GM19468 (cell line): ENCODE measurements at regions not wholly inside any gene's neighbourhood (a gene's known extent, or its start where the extent isn't known, plus 50 kb on each side); places are given as distances from the start of the nearest gene placed in this dataset.
"Not testable (repeated sequence)": the region's sequence is repeated elsewhere in the genome, so short reads cannot be mapped to it uniquely, and the experiment has no call there.

Experiments
- ATAC-seq: cut with Tn5 transposase; IDR thresholded peaks from one replicate; pipeline ENCODE4 v1.9.1; 2021; ENCODE audit warnings: mild to moderate bottlenecking, moderate library complexity, moderate number of reproducible peaks; ENCODE audit not compliant: unreplicated experiment; ENCODE audit errors: extremely low read depth

DNA sequence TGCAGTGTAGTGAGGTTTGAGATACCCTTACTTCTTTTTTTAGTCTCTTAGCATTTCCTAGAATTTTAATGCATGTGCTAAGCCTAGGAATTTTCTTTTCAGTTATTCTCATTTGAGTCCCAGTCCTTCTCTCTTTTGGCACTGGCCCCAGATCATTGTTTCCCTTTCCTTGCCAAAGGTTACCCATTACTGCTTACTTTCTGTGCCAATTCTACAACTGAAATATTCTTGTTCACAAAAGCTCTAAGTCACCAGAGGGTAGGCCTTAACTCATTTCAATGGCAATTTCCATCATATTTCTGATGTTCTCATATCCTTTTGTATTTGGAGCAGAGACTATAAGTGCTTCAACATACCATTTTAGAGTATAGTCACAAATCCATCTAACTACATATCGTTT lies 199.6 kb upstream of the CBLB start:
- peak; percentile 6 for ATAC-seq

DNA sequence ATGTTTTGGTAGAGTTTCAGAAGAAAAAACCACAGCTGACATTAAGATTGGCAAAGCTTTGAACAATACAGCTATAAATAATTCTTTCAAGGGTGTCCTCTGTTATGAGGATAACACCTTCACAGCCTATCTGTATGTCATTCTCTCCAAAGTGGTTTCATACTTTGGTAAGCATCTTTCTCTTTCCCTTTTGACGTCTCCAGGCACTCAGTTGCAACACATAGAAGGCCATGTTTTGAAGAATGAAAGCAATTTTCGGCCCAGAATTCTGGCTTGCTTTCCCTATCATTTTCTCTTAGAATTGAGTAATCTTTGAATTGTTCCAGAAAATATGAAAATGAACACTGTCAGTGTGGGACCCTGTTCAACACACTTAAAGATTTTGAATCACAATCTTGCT lies 200.0 kb upstream of the CBLB start:
- peak; percentile 57 for ATAC-seq

DNA sequence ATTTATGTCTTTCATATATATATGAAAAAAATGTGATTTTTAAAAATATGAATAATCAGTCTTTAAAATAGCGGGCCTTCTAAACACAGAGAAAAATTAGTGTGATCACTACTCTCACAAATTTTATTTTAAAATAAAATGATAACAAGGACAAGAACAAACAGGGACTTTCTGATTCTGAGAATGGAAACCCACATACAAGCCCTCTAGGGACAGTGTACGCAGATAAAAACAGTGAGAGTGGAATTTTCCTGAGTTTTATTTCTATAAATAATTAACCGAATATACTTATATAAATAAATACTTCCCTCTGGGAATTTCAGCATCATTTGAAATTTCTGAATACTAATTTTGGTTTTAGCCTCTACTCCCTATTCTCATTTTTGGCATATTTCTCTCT lies 201.4 kb upstream of the CBLB start:
- ATAC-seq: no peak

DNA sequence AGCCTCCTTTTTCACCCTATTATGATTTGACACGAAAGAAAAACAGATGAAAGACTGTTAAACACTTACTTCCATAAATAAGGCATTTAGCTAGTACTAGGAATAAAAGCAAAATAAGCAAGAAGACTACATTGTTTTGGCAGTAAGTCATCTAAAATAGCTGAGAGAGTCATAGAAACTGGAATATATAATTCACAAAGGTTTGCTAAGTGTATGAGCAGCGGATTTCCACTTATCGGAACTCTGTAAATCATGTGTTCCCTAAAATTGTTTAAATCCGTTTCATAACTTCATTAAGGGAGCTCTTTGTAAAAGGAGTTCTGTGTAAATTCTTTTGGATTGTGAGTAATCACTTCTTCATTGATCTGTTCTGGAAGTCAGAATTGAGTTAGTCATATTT lies 202.5 kb upstream of the CBLB start:
- no peak for ATAC-seq

DNA sequence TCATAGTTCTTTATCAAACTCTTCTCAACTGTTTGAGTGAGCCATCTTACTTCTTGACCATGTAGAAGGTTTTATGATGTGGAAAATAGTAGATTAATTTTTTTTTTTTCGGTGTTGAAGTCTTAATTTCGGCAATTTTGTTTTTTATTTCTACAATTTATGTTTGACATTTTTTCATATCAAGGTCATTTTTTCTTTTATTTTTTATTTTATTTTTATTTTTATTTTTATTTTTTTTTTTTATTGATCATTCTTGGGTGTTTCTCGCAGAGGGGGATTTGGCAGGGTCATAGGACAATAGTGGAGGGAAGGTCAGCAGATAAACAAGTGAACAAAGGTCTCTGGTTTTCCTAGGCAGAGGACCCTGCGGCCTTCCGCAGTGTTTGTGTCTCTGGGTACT lies 203.8 kb upstream of the CBLB start:
- ATAC-seq: not testable (repeated sequence)

DNA sequence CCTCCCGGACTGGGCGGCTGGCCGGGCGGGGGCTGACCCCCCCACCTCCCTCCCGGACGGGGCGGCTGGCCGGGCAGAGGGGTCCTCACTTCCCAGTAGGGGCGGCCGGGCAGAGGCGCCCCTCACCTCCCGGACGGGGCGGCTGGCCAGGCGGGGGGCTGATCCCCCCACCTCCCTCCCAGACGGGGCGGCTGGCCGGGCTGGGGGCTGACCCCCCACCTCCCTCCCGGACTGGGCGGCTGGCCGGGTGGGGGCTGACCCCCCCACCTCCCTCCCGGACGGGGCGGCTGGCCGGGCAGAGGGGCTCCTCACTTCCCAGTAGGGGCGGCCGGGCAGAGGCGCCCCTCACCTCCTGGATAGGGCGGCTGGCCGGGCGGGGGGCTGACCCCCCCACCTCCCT lies 205.0 kb upstream of the CBLB start:
- ATAC-seq: not testable (repeated sequence)

DNA sequence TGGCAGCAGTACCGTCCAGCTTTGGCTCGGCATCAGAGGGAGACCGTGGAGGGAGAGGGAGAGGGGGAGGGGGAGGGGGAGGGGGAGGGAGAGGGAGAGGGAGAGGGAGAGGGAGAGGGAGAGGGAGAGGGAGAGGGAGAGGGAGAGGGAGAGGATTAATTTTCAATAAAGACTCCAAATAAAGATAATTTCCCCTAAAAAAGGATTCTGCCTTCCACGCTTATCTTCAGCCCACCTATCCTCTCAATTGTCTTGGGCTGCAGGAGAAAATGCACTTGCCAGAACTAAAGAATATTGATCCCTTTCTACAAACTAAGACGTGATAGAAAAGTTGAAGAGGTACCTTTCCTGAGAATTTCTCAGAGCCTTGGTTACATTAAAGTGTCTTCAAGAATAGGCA lies 206.9 kb upstream of the CBLB start:
- ATAC-seq: not testable (repeated sequence)

DNA sequence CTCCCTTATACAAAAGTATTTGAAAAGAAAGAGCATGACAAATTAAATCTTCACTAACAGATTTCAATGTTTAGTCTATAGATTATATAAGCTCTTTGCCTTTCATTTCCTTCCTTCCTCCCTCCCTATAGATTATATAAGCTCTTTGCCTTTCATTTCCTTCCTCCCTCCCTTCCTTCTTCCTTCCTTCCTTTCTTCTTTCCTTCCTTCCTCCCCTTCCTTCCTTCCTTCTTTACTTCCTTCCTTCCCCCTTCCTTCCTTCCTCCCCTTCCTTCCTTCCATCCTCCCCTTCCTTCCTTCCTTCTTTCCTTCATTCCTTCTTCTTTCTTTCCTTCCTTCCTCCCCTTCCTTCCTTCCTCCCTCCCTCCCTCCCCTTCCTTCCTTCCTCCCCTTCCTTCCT lies 209.8 kb upstream of the CBLB start:
- no peak for ATAC-seq

DNA sequence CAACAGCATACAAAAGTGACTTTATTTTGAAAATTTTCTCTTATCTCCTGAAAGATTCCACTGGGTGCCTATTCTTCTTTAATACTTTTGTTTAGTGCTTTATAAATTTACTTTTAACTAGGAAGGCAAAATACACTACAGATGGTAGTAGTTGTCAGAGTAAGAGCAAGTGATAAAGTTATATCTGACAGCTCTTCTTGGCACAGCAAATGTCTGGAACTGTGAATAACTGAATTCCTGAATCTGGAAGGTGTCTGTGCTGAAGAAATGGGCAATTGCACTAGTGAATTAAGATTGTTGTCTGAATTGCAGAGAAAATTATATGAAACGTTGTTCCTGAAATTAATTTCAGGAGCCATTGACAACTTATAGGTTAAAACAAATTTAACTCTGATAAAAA lies 213.8 kb upstream of the CBLB start:
- ATAC-seq: no peak

DNA sequence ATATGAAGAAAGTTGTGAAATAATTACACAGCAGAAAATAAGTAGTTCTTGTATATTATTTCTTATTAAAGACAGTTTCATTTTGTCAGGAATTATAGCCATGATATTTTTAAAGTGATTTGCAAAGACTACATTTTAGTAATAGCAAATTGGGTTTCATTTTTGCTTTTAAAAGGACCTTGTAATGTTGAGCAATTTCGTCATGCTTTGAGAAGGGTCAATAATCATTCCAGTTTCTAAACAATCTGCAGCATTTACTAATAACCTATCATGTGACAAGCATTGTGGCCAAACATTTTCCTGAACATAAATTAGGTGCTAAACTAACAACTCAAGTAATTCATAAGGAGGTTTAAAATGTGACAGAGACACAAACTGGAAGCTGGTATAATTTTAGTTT lies 214.4 kb upstream of the CBLB start:
- ATAC-seq: no peak

DNA sequence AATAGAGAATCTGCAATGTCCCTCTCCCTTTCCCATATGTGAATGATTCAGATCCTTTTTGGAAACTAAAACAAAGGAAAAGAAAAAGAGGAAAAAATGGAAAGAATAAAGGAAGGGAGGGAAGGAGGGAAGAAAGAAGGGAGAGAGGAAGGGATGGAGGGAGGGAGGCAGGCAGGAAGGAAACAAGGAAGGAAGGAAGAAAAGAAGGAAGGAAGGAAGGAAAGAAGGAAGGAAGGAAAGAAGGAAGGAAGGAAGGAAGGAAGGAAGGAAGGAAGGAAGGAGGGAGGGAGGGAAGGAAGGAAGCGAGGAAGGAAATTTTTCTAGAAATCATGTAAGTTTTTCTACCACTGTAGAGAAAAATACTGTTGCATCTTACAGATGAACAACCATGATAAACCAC lies 215.0 kb upstream of the CBLB start:
- no peak for ATAC-seq

DNA sequence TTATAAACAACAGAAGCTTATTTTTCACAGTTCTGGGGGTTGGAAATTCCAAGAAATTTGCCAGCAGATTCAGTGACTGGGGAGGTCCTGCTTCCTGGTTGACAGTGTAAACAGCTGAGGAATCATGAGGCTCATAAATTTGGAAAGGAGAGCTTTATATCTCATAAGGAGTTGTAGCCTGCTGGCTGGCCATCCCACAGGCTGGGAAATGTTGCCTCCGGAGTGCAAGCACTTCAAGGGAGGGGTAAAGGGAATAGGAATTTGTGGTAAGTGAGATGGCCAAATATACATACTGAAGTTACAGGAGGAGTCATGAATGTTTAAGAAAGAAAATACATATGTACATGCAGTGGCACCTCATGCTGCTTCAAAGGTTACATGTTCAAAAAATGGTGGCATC lies 217.2 kb upstream of the CBLB start:
- ATAC-seq: no peak

DNA sequence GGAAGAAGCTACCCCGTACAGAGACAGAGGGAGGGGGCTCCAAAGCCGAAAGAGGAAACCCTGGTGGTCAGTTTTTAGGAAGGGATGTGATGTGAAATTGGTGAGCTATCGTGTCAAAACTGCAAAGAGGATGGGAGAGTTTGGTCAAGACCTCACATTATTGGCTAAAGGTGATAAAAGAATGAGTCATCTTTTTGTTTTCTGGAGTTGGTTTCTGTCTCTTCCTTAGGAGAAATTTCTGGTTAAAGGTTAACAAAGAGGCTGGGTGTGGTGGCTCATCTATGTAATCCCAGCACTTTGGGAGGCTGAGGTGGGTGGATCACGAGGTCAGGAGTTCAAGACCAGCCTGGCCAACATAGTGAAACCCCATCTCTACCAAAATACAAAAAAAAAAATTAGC lies 217.8 kb upstream of the CBLB start:
- ATAC-seq: no peak

DNA sequence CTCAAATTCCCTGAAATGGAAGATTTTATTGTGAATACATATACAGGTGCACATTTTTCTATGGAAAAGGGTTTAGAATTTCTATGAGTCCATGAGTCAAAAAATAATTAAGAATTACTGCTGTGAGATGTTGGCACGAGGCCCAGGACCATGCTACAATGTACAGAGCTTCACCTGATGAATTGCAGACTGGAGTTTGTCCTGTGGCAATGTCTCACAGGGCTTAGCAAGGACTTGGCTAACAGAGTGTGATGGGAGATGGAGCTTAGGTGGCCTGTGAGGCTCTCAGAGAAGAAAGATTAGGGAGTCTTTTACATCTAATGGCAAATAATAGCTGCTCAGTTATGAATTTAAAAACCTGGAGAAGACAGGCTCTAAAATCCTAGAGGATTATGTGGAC lies 219.5 kb upstream of the CBLB start:
- ATAC-seq: no peak

DNA sequence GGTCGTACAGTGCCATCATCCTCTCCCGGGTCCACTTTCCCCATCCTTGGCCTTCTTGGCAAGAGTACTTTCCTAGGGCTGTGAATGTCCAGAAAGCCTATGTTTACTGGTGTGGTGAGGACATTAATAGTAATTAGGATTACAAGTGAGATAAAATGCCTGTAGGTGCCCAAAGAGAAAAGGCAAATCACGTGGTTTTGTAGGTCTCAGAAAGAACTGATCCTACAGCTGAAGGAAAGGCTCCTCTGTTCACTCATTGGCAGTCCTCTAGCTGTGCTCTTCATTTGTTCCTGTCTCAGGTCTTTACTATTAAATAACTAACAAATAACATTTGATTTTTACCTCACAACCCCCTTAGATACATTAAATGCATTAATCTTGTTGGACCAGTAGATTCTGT lies 220.1 kb upstream of the CBLB start:
- ATAC-seq: no peak

DNA sequence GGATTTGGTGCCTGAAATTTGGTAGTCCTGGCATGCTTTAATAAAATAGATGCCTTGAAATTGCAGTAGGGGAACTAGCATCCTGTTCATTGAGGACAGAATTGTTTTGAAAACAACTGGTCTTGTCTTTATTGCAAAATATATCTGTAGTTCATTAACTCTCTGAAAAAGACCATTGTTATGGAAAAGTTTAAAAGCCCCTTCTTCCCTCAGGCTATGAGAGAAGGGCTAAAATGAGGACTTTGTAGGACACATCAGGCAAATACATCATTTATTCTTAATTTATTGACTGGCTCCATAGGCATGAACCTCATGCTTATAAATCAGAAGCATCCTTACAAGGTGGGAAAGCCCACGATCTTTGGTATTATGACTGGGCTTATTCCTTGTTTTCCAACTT lies 221.0 kb upstream of the CBLB start:
- ATAC-seq: no peak

DNA sequence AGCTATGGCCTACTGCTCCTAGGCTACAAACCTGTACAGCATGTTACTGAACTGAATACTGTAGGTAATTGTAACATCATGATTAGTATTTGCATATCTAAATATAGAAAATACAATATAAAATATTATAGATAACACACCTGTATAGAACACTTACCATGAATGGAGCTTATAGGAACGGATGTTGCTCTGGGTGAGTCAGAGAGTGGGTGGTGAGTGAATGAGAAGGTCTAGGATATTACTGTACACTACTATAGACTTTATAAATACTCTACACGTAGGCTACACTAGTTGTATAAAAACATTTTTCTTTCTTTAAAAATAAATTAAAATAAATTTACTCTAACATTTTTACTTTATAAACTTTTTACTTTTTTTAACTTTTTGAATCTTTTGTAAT lies 224.0 kb upstream of the CBLB start:
- no peak for ATAC-seq

DNA sequence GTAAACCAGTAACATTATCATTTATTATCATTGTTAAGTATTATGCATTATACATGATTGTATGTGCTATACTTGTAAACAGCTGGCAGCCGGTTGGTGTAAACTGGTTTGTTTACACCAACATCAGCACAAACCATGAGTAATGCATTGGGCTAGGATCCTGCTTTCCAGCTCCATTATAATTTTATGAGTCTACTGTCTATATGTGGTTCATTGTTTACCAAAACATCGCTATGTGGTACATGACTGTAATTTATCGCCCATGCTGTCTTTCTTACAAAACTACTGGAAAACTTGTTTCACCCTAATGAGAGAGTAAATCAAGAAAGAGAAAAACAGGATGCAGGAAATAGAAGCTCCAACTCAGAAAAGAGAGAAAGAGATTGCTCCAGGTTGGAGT lies 224.8 kb upstream of the CBLB start:
- ATAC-seq: no peak

DNA sequence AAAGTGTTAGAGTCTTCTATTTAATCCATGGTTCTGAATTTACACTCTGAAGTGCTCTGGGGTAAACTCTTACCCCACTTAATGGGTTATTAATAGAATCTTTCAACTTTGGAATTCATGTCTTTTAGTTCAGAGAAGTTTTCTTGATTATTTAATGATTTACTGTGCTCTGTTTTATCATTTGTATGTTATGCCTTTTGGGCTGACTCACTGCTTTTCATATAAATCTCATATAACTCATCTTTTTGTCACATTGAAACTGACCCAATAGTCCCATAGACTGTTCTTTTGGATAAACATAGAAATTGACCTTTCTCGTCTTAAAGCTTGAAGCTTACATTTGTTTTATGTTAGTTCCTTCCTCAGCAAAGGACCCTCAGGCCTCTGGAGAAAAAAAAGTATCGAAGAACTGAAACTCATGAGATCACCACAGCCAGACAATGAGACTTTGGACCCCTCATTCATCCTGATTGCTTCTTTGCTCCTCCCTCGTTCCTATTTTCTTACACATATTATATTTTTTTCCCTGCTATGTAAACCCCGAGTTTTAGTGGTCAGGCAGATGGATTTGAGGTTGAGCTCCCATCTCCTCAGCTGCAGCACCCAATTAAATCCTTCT lies 229.1 kb upstream of the CBLB start:
- no peak for ATAC-seq

DNA sequence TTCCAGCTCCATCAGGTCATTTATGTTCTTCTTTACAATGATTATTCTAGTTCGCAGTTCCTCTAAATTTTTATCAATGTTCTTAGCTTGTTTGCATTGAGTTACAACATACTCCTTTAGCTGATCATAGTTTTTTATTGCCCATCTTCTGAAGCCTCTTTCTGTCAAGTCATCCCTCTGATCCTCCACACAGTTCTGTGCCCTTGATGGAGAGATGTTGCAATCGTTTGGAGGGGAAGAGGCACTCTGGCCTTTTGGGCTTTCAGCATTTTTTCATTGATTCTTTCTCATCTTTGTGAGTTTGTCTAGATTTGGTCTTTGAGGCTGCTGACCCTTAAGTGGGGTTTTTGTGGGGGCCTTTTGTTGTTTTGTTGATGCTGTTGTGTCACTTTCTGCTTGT lies 234.6 kb upstream of the CBLB start:
- no peak for ATAC-seq

DNA sequence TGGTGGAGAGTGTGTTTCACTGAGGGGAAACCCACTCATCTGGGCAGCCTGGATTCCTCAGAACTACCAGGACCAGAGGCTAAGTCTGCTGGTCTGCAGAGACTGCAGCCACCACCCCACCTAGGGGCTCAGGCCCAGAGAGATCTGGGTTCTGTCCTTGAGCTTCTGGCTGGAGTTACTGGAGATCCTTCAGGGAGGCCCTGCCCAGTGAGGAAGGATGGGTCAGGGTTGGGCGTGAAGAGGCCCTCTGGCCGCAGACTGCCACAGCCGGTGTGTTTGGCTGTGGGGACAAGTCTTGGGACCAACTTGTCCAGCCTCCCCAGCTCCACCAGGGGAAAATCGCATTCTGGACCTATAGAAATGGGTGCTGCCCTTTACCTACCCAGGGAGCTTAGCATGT lies 235.3 kb upstream of the CBLB start:
- ATAC-seq: no peak

DNA sequence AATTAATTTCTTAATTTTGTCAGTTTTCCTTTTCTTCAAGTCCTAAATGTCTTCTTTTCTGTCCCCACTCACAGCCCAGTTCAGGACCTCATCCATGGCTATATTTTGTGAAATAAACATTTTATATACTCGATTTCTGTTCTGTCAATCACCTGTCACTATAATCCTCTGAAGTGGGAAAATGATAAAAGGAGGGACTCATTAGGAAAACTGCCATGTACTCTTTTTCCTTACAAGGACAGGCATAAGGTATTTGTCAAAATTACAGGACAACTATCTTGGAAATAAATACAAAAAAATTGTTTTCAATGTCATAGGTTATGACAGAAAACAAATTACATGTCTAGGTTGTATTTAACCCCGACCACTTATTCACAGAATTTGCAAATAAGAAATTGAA lies 240.1 kb upstream of the CBLB start:
- ATAC-seq: no peak

DNA sequence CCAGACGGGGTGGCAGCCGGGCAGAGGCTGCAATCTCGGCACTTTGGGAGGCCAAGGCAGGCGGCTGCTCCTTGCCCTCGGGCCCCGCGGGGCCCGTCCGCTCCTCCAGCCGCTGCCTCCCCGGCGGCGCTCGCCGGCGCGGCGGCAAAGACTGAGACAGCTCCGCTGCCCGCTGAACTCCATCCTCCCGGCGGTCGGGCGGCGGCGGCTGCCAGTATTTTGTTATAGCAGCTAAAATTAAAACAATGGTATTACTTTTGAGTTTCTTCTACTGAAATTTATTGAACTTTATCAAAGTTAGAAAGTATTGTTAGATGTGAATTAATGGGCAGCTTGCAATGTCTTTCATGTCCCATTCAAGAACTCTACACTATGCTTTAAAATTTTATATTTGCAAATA lies 243.7 kb upstream of the CBLB start:
- not testable (repeated sequence) for ATAC-seq
